Islet of Langerhans (tissue), 1 donor: ENCODE measurements at regions not wholly inside any gene's neighbourhood (a gene's known extent, or its start where the extent isn't known, plus 50 kb on each side); places are given as distances from the start of the nearest gene placed in this dataset.
A peak's percentile ranks its signal among the peaks of the same experiment; 100 is the strongest.

ENCODE experiments used
- FAIRE-seq: peaks from one replicate; lab custom pipeline; 2011; peaks lifted over from hg19 to GRCh38; lab: Jason Lieb, UNC

- no peak for FAIRE-seq
Measured at GRCh38 chr4:20528508-20528907, 171.8 kb upstream of the PACRGL start.

- FAIRE-seq, result no peak
Measured at GRCh38 chr4:20529691-20530090, 170.6 kb upstream of the PACRGL start.

GRCh38 chr4:20532116-20532790 is 168.0 kb upstream of the PACRGL start:
- no peak for FAIRE-seq

GRCh38 chr4:20532871-20533870 is 167.1 kb upstream of the PACRGL start:
- no peak for FAIRE-seq

GRCh38 chr4:20538905-20539304 is 161.4 kb upstream of the PACRGL start:
- no peak for FAIRE-seq

- FAIRE-seq, result no peak
Measured at GRCh38 chr4:20543131-20543530, 157.1 kb upstream of the PACRGL start.

- peak; percentile 97 for FAIRE-seq
Measured at GRCh38 chr4:20544645-20545044, 155.6 kb upstream of the PACRGL start.

- no peak for FAIRE-seq
Measured at GRCh38 chr4:20552004-20552403, 148.3 kb upstream of the PACRGL start.

- no peak for FAIRE-seq
Measured at GRCh38 chr4:20554134-20554533, 146.1 kb upstream of the PACRGL start.

- FAIRE-seq, result no peak
Measured at GRCh38 chr4:20565075-20565721, 135.1 kb upstream of the PACRGL start.

- no peak for FAIRE-seq
Measured at GRCh38 chr4:20570981-20571715, 129.1 kb upstream of the PACRGL start.

- FAIRE-seq, result no peak
Measured at GRCh38 chr4:20572976-20573375, 127.3 kb upstream of the PACRGL start.

- FAIRE-seq, result no peak
Measured at GRCh38 chr4:20574986-20575385, 125.3 kb upstream of the PACRGL start.

GRCh38 chr4:20575486-20575885 is 124.8 kb upstream of the PACRGL start:
- FAIRE-seq, result no peak

GRCh38 chr4:20576861-20577260 is 123.4 kb upstream of the PACRGL start:
- FAIRE-seq, result no peak

- FAIRE-seq, result no peak
Measured at GRCh38 chr4:20577702-20578101, 122.6 kb upstream of the PACRGL start.

GRCh38 chr4:20580907-20581306 is 119.4 kb upstream of the PACRGL start:
- no peak for FAIRE-seq

GRCh38 chr4:20589436-20589835 is 110.8 kb upstream of the PACRGL start:
- FAIRE-seq, result no peak

- no peak for FAIRE-seq
Measured at GRCh38 chr4:20590849-20591248, 109.4 kb upstream of the PACRGL start.

- no peak for FAIRE-seq
Measured at GRCh38 chr4:20591571-20591970, 108.7 kb upstream of the PACRGL start.

- FAIRE-seq, result no peak
Measured at GRCh38 chr4:20592013-20592412, 108.2 kb upstream of the PACRGL start.

- no peak for FAIRE-seq
Measured at GRCh38 chr4:20592663-20593062, 107.6 kb upstream of the PACRGL start.
